ENCODE measurements at regions not wholly inside any gene's neighbourhood (a gene's known extent, or its start where the extent isn't known, plus 50 kb on each side); places are given as distances from the start of the nearest gene placed in this dataset.

DNA sequence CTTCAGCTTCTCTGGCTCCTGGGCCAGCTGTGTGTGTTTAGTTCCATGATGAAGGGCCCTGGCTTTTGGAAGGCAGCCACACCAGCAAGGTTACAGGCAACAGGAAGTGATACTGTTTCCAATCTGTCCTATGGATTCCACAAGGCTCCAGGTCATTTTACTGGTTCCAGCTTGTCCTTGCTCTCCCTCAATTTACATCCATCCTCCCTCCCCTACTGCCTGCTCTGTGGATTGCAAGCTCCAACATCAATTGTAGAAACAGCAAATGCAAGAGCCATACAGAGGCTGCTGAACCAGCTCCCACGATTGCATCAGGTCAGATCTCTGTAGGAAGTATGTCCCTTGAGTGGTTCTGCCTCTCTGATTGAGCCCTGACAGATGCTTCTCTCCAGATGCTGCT lies 409.8 kb downstream of the NTRK2 start:
- TF ChIP-seq, protein P1, sequence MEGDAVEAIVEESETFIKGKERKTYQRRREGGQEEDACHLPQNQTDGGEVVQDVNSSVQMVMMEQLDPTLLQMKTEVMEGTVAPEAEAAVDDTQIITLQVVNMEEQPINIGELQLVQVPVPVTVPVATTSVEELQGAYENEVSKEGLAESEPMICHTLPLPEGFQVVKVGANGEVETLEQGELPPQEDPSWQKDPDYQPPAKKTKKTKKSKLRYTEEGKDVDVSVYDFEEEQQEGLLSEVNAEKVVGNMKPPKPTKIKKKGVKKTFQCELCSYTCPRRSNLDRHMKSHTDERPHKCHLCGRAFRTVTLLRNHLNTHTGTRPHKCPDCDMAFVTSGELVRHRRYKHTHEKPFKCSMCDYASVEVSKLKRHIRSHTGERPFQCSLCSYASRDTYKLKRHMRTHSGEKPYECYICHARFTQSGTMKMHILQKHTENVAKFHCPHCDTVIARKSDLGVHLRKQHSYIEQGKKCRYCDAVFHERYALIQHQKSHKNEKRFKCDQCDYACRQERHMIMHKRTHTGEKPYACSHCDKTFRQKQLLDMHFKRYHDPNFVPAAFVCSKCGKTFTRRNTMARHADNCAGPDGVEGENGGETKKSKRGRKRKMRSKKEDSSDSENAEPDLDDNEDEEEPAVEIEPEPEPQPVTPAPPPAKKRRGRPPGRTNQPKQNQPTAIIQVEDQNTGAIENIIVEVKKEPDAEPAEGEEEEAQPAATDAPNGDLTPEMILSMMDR (IDR thresholded peaks at IDR 0.05) = no peak
- TF ChIP-seq EZH2 (IDR thresholded peaks at IDR 0.05; ENCODE audit: borderline replicate concordance, insufficient read depth, low read depth, low read length, poor library complexity, severe bottlenecking) = no peak

Data from B cell (primary cell).